ENCODE measurements at regions not wholly inside any gene's neighbourhood (a gene's known extent, or its start where the extent isn't known, plus 50 kb on each side); places are given as distances from the start of the nearest gene placed in this dataset.

DNA sequence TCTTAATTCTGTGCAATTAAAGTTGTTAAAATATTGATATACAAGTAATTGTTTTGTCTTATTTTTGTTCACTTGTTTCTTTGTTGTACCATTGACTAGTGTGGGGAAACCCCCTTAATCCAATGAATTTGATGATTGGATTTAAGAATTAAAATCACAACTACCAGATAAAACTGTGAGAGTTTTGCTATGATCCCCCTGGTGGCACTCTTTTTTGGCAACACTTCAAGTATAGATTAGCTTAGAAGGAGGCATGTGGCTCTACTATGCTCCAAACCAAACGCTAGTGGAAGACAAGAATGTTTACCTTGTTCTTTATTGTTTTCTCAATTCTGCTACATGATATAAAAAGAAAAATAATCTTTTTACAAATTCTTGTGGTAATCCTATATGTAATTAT is 477.8 kb upstream of the ETAA1 start:
- Histone ChIP-seq H3K4me1 (no peaks in the 10 kb centered on the region), H3K27ac (no peak overlapping the region), H3K4me3 (no peak overlapping the region), H3K36me3 (no peaks in the 10 kb centered on the region), H3K9me3 (no peaks in the 10 kb centered on the region), H3K27me3 (no peaks in the 10 kb centered on the region)
- no peak for DNase-seq (ENCODE audit: low spot score in 2 of 2)
- TF ChIP-seq EP300 (IDR thresholded peaks at IDR 0.05) (no peak), POLR2A (IDR thresholded peaks at IDR 0.05) (no peak), POLR2AphosphoS5 (IDR thresholded peaks at IDR 0.05) (no peak)
- TF ChIP-seq, protein P1, sequence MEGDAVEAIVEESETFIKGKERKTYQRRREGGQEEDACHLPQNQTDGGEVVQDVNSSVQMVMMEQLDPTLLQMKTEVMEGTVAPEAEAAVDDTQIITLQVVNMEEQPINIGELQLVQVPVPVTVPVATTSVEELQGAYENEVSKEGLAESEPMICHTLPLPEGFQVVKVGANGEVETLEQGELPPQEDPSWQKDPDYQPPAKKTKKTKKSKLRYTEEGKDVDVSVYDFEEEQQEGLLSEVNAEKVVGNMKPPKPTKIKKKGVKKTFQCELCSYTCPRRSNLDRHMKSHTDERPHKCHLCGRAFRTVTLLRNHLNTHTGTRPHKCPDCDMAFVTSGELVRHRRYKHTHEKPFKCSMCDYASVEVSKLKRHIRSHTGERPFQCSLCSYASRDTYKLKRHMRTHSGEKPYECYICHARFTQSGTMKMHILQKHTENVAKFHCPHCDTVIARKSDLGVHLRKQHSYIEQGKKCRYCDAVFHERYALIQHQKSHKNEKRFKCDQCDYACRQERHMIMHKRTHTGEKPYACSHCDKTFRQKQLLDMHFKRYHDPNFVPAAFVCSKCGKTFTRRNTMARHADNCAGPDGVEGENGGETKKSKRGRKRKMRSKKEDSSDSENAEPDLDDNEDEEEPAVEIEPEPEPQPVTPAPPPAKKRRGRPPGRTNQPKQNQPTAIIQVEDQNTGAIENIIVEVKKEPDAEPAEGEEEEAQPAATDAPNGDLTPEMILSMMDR (IDR thresholded peaks at IDR 0.05) = no peak
- 80% methylated on average over 1 of the region's 1 CpG for WGBS

DNA sequence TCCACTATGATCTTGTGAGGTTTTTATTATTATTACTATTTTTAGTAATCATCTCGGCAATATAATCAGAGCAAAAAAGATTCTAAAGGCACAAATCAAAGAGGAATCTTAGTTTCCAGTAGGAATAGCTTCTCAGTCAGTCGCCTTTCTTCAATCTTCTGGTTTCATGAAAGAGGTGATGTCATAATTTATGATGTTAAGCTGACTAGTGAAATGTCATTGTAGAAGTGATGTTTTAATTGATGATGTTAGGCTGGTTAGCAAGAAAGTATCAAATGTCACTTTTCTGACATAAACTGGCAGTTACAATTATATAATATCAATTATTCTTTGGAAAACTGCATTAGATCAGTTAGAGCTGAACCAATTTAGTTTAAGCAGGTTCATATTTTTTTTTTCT is 476.7 kb upstream of the ETAA1 start:
- Histone ChIP-seq H3K36me3 (no peaks in the 10 kb centered on the region), H3K27me3 (no peaks in the 10 kb centered on the region), H3K4me3 (no peak overlapping the region), H3K4me1 (no peaks in the 10 kb centered on the region), H3K27ac (no peak overlapping the region), H3K9me3 (no peaks in the 10 kb centered on the region)
- TF ChIP-seq POLR2A (IDR thresholded peaks at IDR 0.05) = no peak
- TF ChIP-seq, protein P1 (IDR thresholded peaks at IDR 0.05) = no peak
- no peak for TF ChIP-seq EP300 (IDR thresholded peaks at IDR 0.05)
- no peak for TF ChIP-seq POLR2AphosphoS5 (IDR thresholded peaks at IDR 0.05)
- 81% methylated on average over 2 of the region's 2 CpGs for WGBS
- no peak for DNase-seq (ENCODE audit: low spot score in 2 of 2)

DNA sequence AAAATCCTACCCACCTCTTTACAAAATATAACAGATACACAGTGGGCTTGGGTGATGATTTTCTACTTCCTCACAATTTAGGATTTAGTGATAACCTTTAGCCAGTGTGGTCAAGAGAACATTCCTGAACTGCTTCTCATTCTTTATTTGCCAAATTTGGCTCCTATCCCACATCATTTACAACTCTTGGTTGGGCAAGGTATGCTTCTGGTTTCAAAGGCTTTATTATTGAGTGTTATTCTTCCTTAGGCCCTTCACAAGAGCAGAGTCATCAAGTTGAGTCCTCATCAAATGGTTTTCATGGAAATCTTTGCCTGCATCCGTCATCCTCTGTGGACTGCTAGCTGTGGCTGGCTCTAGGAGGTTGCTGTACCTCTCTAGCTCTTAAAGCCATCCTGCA is 472.0 kb upstream of the ETAA1 start:
- TF ChIP-seq POLR2AphosphoS5 (IDR thresholded peaks at IDR 0.05) (no peak), EP300 (IDR thresholded peaks at IDR 0.05) (no peak), POLR2A (IDR thresholded peaks at IDR 0.05) (no peak)
- TF ChIP-seq, protein P1 (IDR thresholded peaks at IDR 0.05) = no peak
- 89% methylated on average over 1 of the region's 1 CpG for WGBS

DNA sequence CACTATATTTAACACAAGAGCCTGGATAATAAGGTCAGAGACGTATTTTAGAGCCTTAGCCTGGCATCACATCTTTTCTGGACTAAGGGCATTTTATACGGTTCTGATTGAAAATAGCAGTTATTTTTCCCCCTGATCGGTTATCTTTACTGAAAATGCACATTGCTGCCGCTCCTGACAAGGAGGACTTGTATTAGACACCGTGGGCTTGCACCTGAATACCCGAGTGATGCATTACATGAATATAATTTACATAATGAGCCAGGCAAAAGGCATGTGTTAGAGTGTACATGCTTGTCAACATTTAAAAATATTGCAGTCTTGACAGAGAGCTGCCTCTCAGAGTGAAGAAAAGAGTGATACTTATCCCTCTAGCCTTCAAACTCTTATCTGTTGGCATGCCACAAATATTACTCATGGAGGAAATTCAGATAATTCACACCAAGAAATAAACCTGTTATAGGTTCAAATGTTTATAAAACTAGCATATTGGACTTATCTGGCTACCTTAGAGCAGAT is 470.5 kb upstream of the ETAA1 start:
- H3K4me1 ChIP-seq = peaks cover 15% of the 10 kb centered on the region
- H3K27me3 ChIP-seq = no peaks in the 10 kb centered on the region
- 80% methylated on average over 6 of the region's 6 CpGs for WGBS
- no peaks in the 10 kb centered on the region for H3K36me3 ChIP-seq
- TF ChIP-seq POLR2A (IDR thresholded peaks at IDR 0.05) = no peak
- TF ChIP-seq, protein P1 (IDR thresholded peaks at IDR 0.05) = no peak
- TF ChIP-seq POLR2AphosphoS5 (IDR thresholded peaks at IDR 0.05) = no peak
- TF ChIP-seq EP300 (IDR thresholded peaks at IDR 0.05) = no peak
- H3K9me3 ChIP-seq = no peaks in the 10 kb centered on the region
- H3K27ac ChIP-seq = no peak overlapping the region
- no peak overlapping the region for H3K4me3 ChIP-seq
- no peak for DNase-seq (ENCODE audit: low spot score in 2 of 2)

More for the DNA sequence above, 472.0 kb upstream of the ETAA1 start:
- no peak overlapping the region for H3K4me3 ChIP-seq
- H3K4me1 ChIP-seq = peaks cover 6% of the 10 kb centered on the region
- no peak for DNase-seq (ENCODE audit: low spot score in 2 of 2)
- no peak overlapping the region for H3K27ac ChIP-seq
- H3K36me3 ChIP-seq = no peaks in the 10 kb centered on the region
- H3K9me3 ChIP-seq = no peaks in the 10 kb centered on the region
- H3K27me3 ChIP-seq = no peaks in the 10 kb centered on the region

DNA sequence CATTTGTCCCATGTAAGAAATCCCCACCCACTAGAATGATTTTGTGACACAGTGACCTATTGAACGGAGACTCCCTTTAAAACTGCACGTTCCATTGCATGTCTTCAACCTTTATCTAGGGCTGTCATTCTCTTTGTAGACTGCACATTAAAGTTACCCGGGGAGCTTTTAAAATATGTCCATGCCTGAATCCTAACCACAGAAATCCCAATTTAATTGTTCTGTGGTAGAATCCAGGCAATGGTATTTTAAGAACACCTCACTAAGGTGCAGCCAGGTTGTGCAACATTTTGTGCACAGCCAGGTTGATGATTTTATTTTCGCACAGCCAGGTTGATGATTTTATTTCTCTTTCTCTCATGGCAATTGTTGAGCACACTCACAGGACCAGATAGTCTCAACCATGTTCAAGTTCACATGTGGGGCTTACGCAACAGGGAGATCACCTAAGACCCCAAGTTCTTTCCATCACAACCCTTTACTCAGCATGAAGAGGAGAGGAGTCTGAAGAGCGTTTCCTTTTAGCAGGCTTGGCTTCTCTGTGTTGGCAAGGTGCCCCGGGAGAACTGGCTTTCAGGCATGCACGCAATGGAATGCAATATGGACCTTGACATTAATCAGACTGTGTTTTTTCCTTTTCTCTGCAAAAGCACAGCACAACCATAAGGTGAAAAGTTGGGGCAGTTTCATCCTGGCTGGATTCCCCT is 467.3 kb upstream of the ETAA1 start:
- H3K27me3 ChIP-seq = no peaks in the 10 kb centered on the region
- peak in 1 of 2 donors; percentile 67 for DNase-seq (ENCODE audit: low spot score in 2 of 2)
- H3K36me3 ChIP-seq = no peaks in the 10 kb centered on the region
- H3K9me3 ChIP-seq = no peaks in the 10 kb centered on the region
- TF ChIP-seq EP300 (IDR thresholded peaks at IDR 0.05) (no peak), POLR2A (IDR thresholded peaks at IDR 0.05) (no peak), POLR2AphosphoS5 (IDR thresholded peaks at IDR 0.05) (no peak)
- TF ChIP-seq, protein P1 (IDR thresholded peaks at IDR 0.05) = no peak
- no peak overlapping the region for H3K27ac ChIP-seq
- WGBS = 35% methylated on average over 8 of the region's 8 CpGs
- H3K4me1 ChIP-seq = peaks cover 15% of the 10 kb centered on the region
- H3K4me3 ChIP-seq = no peak overlapping the region
